GM18873 (cell line): ENCODE measurements at regions not wholly inside any gene's neighbourhood (a gene's known extent, or its start where the extent isn't known, plus 50 kb on each side); places are given as distances from the start of the nearest gene placed in this dataset.

ENCODE experiments used
- ATAC-seq: cut with Tn5 transposase; IDR thresholded peaks from one replicate; pipeline ENCODE4 v1.9.1; 2021; ENCODE audit warnings: mild to moderate bottlenecking, moderate library complexity, moderate number of reproducible peaks; ENCODE audit not compliant: unreplicated experiment, low FRiP score

GRCh38 chr4:100852326-100852725, 334.5 kb upstream of the EMCN start:
- ATAC-seq = no peak

DNA sequence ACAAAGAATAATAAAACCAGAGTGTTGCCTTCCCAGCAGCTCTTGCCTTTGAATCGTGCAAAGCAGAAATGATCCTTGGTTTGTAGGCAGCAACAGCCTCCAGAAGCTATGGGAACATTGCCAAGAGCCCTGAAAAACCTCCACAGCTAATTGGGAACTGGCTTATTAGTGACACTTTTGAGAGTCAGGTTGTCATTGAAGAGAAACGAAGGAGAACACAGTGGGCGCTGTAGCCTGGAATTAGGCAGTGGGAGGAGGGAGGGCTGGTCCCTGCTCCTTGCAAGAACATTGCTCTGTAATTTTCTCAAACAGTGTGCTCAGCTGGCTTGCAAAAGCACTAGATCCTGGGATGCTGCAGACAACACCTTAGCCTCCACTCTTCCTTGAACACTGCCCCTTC, 331.5 kb upstream of the EMCN start:
- no peak for ATAC-seq

DNA sequence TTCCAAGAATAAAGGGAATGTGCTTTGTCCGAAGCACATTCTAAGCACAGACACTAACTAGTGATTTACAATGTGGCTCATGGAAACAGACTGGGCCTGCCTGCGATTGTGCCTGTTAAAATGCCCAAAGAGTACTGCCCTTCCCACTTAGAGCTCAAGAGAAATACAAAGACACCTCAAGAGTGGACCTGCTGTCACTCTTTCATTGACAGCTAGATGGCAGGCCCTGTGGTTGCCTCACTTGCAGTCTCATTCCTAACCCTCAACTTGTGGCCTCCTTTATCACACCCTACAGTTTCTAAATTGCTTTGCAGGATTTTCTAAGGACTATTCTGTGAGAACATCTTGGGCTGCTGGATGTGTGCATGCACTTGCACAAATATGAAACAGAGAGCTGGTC, 331.0 kb upstream of the EMCN start:
- peak; percentile 64 for ATAC-seq

GRCh38 chr4:100843910-100844309, 326.1 kb upstream of the EMCN start:
- peak; percentile 83 for ATAC-seq

DNA sequence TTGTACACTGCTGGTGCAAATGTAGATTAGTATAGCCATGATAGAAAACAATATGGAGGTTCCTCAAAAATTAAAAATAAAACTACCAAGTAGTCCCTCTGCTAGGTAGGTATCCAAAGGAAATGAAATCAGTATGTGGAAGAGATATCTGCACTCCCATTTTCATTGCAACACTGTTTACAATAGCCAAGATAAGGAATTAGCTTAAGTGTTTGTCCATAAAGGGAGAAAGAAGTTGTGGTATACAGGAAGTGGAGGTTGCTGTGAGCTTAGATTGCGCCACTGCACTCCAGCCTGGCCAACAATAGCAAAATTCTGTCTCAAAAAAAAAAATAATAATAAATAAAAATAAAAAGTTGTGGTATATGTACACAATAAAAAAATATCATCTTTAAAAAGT, 325.0 kb upstream of the EMCN start:
- ATAC-seq = no peak

DNA sequence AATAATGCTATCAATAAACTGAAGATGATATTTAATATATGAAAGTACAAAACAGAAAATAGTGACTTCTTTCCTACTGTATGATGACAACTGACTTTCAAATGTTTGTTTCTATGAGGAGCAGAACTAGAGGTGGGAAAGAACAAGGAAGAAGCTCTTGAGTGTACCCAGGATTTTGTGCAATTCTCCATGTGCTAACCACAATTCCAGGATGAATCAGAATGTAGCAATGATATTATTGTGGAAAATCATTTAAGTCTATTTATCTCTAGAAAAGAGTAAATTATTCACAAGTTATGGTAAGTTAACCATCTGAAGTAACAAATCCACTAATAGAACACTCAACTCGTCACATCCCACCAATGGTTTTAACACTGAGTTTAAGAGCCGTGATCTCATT, 324.1 kb upstream of the EMCN start:
- ATAC-seq = no peak

- no peak for ATAC-seq
Measured at GRCh38 chr4:100839712-100840111, 321.9 kb upstream of the EMCN start.

DNA sequence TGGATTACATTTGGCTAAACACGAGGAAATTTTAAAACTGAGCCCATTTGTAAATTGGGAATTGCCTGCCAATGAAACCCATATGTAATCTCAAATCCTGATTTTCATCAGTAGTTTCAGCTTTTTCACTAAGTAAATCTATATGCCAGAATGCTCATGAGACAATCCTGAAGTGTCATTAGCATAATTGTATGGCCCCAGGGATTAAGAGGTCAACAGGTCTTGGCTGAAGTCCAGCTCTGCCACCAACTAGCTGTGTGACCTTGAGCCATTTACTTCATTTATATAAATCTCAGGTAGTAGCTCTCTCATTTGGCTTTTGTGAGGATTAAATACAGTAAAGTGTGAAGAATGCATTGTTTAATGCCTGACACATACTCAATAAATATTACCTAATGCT, 320.5 kb upstream of the EMCN start:
- ATAC-seq = no peak

DNA sequence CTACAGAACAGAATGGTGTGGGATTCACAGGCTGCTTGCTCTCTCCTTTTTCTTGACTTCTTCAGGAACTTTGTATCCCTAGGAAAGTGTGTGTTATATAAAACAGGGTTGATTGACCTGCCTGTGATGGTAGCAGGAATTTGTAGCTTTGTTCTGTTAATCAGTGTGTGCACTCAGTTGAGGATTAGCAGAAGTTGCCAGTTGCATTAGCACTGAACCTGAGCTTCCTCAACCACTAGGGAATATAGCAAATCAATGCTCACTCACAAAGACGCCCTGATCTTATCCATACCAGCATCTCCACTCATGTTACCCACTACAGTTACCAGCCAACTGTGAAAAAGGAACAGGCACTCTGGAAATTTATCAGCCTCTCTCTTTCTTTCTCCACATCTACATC, 319.1 kb upstream of the EMCN start:
- ATAC-seq = no peak

DNA sequence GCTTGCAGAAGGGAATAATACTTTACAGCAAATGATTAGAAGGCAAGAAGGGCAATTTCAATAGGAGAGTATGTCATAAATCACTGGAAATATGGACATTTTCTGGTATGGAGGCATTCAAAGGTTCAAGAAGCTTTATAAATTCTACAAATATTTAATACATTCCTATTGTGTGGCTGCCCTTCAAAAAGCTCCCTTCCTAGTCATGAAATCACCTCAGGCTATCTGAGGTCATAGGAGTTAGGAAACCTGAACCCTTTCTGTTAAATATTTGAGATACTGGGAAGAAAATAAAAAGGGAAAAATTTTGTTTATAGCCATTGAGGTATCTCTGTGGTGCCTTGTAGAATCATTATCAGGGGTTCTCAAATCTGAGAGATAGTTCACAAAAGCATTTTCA, 316.8 kb upstream of the EMCN start:
- ATAC-seq = no peak

GRCh38 chr4:100833906-100834305, 316.1 kb upstream of the EMCN start:
- no peak for ATAC-seq

- no peak for ATAC-seq
Measured at GRCh38 chr4:100828986-100829685, 311.3 kb upstream of the EMCN start.

GRCh38 chr4:100828364-100828763, 310.5 kb upstream of the EMCN start:
- no peak for ATAC-seq

DNA sequence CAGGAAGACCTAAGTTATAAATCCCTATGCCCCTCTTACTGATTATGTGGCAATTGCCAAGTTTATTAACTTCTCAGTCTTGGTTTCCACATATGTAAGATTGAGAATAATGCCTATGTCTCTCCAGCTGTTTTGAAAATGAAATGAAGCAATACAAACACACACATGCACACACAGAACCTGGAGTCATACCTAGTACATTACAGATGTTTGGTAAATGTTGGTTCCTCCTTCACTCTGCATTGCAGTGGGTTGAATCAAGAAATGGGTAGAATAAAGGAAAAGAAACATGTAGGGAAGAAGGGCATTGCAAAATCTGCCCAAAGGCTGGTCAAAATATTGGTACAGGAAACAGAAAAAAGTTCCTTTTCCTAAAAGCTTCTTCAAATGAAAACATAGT, 309.9 kb upstream of the EMCN start:
- ATAC-seq = no peak

GRCh38 chr4:100826808-100827548, 309.2 kb upstream of the EMCN start:
- ATAC-seq = no peak

- no peak for ATAC-seq
Measured at GRCh38 chr4:100826067-100826466, 308.2 kb upstream of the EMCN start.

GRCh38 chr4:100823993-100824323, 306.1 kb upstream of the EMCN start:
- peak; percentile 1 for ATAC-seq

GRCh38 chr4:100823066-100823992, 305.5 kb upstream of the EMCN start:
- peak; percentile 87 for ATAC-seq

DNA sequence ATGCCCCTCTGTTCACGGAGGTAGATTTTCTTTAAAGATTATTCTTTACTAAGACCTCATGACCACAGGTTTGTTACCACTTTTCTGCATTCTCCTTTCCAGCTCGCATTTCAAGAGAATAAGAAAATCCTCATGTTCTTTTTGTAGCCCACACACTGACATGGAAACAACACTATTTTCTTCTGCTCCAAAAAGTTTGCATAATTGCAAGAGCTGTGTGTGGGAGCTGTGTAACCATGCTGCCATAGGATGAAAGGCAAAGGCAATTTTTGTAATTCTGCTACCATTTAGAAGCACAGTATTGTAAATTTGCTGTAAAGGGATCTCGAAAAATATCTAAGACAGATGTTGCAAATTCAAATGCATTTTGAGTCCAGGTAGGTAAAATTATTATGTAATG, 302.4 kb upstream of the EMCN start:
- ATAC-seq = no peak

- ATAC-seq = no peak
Measured at GRCh38 chr4:100819505-100819904, 301.7 kb upstream of the EMCN start.

DNA sequence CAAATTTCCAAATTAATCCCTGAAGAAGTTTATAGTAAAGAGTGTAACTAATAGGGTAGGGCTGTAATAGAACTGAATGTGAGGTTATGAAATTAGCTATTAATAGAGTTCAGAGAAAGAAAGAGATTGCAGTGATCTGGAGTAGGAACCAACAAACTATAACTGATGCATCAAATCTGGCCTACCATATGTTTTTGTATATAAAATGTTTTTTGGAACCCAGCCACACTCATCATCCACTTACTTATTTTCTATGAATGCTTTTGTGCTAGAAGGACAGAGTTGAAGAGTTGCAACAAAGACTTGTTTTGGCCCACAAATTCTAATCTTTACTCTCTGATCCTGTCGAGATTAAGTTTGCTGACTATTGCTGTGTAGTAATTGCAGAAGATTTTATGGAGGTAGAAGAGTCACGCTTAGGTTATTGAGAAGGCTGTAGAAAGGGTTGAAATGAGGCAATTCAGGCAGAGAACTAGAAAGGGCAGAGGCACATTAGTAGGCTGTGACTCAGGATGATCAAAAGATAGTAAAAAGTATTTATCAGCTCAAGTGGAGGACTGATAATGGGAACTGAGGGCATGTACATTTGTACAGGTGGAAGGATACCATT, 298.7 kb upstream of the EMCN start:
- ATAC-seq = no peak
